ENCODE measurements at regions not wholly inside any gene's neighbourhood (a gene's known extent, or its start where the extent isn't known, plus 50 kb on each side); places are given as distances from the start of the nearest gene placed in this dataset.
"Not testable (repeated sequence)": the region's sequence is repeated elsewhere in the genome, so short reads cannot be mapped to it uniquely, and the experiment has no call there.

DNA sequence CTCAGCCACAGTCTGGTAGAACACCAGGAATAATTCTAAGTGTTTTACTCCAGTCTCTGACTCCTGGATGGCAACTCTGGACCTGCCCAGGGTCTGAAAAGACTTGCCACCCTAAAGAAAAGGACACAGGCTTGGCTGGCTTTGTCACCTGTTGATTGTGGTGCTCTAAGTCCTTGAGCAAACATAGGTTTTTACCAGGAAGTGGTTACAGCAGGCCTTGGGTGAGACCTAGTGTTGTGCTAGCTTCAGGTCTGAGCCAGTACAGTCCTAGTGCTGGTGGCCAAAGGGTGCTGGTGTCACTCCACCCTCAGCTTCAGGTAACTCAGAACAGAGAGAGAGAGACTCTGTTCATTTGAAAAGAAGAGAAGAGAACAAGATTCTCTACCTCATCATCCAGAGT lies 1239.4 kb upstream of the CRIM1 start:
- intact Hi-C loops (cut with micrococcal nuclease): no loop called here
- H3K4me3 ChIP-seq: no peak overlapping the region
- no peaks in the 10 kb centered on the region for H3K27me3 ChIP-seq (ENCODE audit: low read depth)
- DNase-seq: no peak
- H3K4me1 ChIP-seq: no peaks in the 10 kb centered on the region
- TF ChIP-seq CTCF (IDR thresholded peaks at IDR 0.05; ENCODE audit: borderline replicate concordance): no peak
- H3K36me3 ChIP-seq: no peaks in the 10 kb centered on the region
- peaks cover 28% of the 10 kb centered on the region for H3K9me3 ChIP-seq (replicated peaks)
- no peak overlapping the region for H3K27ac ChIP-seq (replicated peaks)

- peak; percentile 15 for TF ChIP-seq CTCF (IDR thresholded peaks at IDR 0.05; ENCODE audit: borderline replicate concordance)
- Histone ChIP-seq H3K27me3 (ENCODE audit: low read depth) (no peaks in the 10 kb centered on the region), H3K9me3 (replicated peaks) (peaks cover 28% of the 10 kb centered on the region), H3K4me3 (no peak overlapping the region), H3K27ac (replicated peaks) (no peak overlapping the region), H3K36me3 (no peaks in the 10 kb centered on the region), H3K4me1 (no peaks in the 10 kb centered on the region)
- DNase-seq: no peak
- intact Hi-C loops (cut with micrococcal nuclease): no loop called here
These were observed 1240.8 kb upstream of the CRIM1 start for GRCh38 chr2:35114765-35115164.

- H3K4me3 ChIP-seq; H3K27ac ChIP-seq (replicated peaks); DNase-seq; H3K27me3 ChIP-seq (ENCODE audit: low read depth); intact Hi-C loops (cut with micrococcal nuclease); H3K4me1 ChIP-seq; H3K36me3 ChIP-seq: not testable (repeated sequence)
- peaks cover 21% of the 10 kb centered on the region for H3K9me3 ChIP-seq (replicated peaks)
These were observed 1243.2 kb upstream of the CRIM1 start for GRCh38 chr2:35112367-35112766.

GRCh38 chr2:35104309-35104708 lies 1251.3 kb upstream of the CRIM1 start:
- no peak for TF ChIP-seq CTCF (IDR thresholded peaks at IDR 0.05; ENCODE audit: borderline replicate concordance)
- Histone ChIP-seq H3K4me3 (no peak overlapping the region), H3K36me3 (no peaks in the 10 kb centered on the region), H3K27ac (replicated peaks) (no peak overlapping the region), H3K4me1 (no peaks in the 10 kb centered on the region), H3K9me3 (replicated peaks) (peaks cover 22% of the 10 kb centered on the region), H3K27me3 (ENCODE audit: low read depth) (no peaks in the 10 kb centered on the region)
- no peak for DNase-seq
- intact Hi-C loops (cut with micrococcal nuclease): no loop called here

DNA sequence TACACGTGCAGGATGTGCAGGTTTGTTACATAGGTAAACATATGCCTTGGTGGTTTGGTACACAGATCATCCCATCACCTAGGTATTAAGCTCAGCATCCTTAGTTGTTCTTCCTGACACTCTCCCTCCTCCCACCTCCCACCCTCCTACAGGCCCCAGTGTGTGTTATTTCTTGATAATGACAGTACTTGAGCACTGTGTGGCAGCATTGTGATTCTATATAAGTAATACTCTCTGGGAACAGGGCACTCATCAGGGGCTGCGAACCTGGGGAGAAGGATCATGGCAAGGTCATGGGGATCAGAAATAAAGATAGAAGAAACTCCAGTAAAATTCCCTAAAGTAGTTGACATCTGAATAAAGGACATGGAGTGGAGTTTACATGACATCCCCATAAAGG lies 1256.2 kb upstream of the CRIM1 start:
- no peak for DNase-seq
- Histone ChIP-seq H3K27ac (replicated peaks) (no peak overlapping the region), H3K27me3 (ENCODE audit: low read depth) (no peaks in the 10 kb centered on the region), H3K4me1 (no peaks in the 10 kb centered on the region), H3K9me3 (replicated peaks) (peaks cover 10% of the 10 kb centered on the region), H3K4me3 (no peak overlapping the region), H3K36me3 (no peaks in the 10 kb centered on the region)
- intact Hi-C loops (cut with micrococcal nuclease): no loop called here
- no peak for TF ChIP-seq CTCF (IDR thresholded peaks at IDR 0.05; ENCODE audit: borderline replicate concordance)

DNA sequence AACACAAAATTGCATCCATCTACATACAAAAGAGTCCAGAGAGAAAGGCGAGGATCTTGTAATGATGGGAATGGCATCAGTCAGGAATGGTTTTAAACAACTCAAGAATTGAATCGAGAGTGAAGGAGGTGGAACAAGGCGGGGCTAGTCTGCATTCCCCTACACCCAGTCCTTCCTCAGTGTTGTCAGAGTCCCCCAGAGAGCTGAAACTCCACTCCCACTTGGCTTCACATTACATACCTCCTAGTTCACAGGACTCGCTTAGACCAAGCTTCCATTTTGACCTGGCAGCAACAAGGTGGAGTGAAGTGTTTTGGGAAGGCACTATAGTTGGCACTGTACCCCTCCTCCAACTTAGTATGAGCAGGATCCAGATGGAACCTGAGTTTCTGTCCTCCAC lies 1273.5 kb upstream of the CRIM1 start:
- H3K27me3 ChIP-seq (ENCODE audit: low read depth): no peaks in the 10 kb centered on the region
- no peaks in the 10 kb centered on the region for H3K9me3 ChIP-seq (replicated peaks)
- TF ChIP-seq CTCF (IDR thresholded peaks at IDR 0.05; ENCODE audit: borderline replicate concordance): no peak
- no peaks in the 10 kb centered on the region for H3K4me1 ChIP-seq
- intact Hi-C loops (cut with micrococcal nuclease): no loop called here
- no peak overlapping the region for H3K27ac ChIP-seq (replicated peaks)
- no peaks in the 10 kb centered on the region for H3K36me3 ChIP-seq
- no peak overlapping the region for H3K4me3 ChIP-seq
- no peak for DNase-seq

Measured in left ventricle myocardium inferior (tissue), 1 donor.